ENCODE measurements at regions not wholly inside any gene's neighbourhood (a gene's known extent, or its start where the extent isn't known, plus 50 kb on each side); places are given as distances from the start of the nearest gene placed in this dataset.

DNA sequence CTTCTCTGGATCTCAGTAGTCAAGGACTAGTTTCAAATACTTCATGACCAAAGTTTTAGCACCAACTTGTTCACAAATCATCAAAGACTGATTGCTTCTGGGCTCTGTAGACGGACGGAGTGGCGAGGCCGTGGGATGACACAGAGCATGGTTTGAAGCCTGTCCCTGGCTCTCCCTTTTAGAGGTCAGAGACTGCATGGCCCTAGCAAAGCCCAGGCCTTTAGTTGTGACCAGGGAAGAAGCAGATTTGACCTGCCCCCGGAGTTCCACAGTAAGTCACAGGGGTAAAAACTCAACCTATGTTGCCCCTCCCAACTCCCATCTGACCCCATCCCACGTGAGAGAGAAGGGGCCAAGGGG is 90.4 kb downstream of the SYNE3 start:
- TF ChIP-seq CTCF (IDR thresholded peaks at IDR 0.05; ENCODE audit: extremely low read depth in 1 of 2, insufficient read depth in 1 of 2, low read depth in 1 of 2, low read length in 2 of 2): no peak
- no peak for TF ChIP-seq EZH2 (IDR thresholded peaks at IDR 0.05; ENCODE audit: borderline replicate concordance, low read depth, low read length, severe bottlenecking)
- no peak for TF ChIP-seq POLR2A (IDR thresholded peaks at IDR 0.05; ENCODE audit: low read depth, low read length)
- no peak for TF ChIP-seq FOS (IDR thresholded peaks at IDR 0.05; ENCODE audit: borderline replicate concordance, insufficient read depth, low read length)
- TF ChIP-seq, protein P1, sequence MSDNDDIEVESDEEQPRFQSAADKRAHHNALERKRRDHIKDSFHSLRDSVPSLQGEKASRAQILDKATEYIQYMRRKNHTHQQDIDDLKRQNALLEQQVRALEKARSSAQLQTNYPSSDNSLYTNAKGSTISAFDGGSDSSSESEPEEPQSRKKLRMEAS (IDR thresholded peaks at IDR 0.05; ENCODE audit: insufficient read depth, insufficient read length): no peak
- no peak for TF ChIP-seq POLR2AphosphoS5 (IDR thresholded peaks at IDR 0.05; ENCODE audit: insufficient read depth, low read depth, low read length)
- no peak for TF ChIP-seq MYC (IDR thresholded peaks at IDR 0.05; ENCODE audit: low read depth, low read length)
- TF ChIP-seq GATA2 (IDR thresholded peaks at IDR 0.05; ENCODE audit: insufficient read depth, insufficient read length, low read depth, low read length): no peak

All from endothelial cell of umbilical vein (primary cell).